Nephron progenitor cell (in vitro differentiated cells): ENCODE measurements at regions not wholly inside any gene's neighbourhood (a gene's known extent, or its start where the extent isn't known, plus 50 kb on each side); places are given as distances from the start of the nearest gene placed in this dataset.

Experiments used
- DNase-seq: peaks from one replicate; pipeline ENCODE4 v3.0.0; 2021
- H3K27ac Mint-ChIP-seq: 2 replicates; pipeline ENCODE4 v1.8.0; 2021; ENCODE audit warnings: mild to moderate bottlenecking, moderate library complexity, mixed read lengths
- H3K27me3 Mint-ChIP-seq: 2 replicates; pipeline ENCODE4 v1.8.0; 2021; ENCODE audit warnings: mild to moderate bottlenecking, low read depth, mixed read lengths; ENCODE audit not compliant: poor library complexity
- H3K36me3 Mint-ChIP-seq: 2 replicates; pipeline ENCODE4 v1.8.0; 2021; ENCODE audit warnings: low read depth, mixed read lengths
- H3K4me1 Mint-ChIP-seq: 2 replicates; pipeline ENCODE4 v1.8.0; 2021; ENCODE audit warnings: mixed read lengths
- H3K4me3 Mint-ChIP-seq: 2 replicates; pipeline ENCODE4 v1.8.0; 2021; ENCODE audit warnings: mild to moderate bottlenecking, moderate library complexity, mixed read lengths
- H3K9me3 Mint-ChIP-seq: 2 replicates; pipeline ENCODE4 v1.8.0; 2021; ENCODE audit warnings: mild to moderate bottlenecking, moderate library complexity, mixed read lengths
- CTCF ChIP-seq: fragments of 200-600 bp; sonication (generic); IDR thresholded peaks from 2 replicates; pipeline ENCODE4 v1.5.0; 2021; ENCODE audit warnings: antibody characterized with exemption

GRCh38 chr22:34293324-34293723, 373.0 kb upstream of the LARGE1 start:
- Mint-ChIP-seq H3K4me1 (no peaks in the 10 kb centered on the region), H3K27ac (no peak overlapping the region), H3K27me3 (peaks cover 9% of the 10 kb centered on the region), H3K9me3 (no peaks in the 10 kb centered on the region), H3K36me3 (no peaks in the 10 kb centered on the region), H3K4me3 (no peak overlapping the region)
- DNase-seq, result no peak
- no peak for TF ChIP-seq CTCF

DNA sequence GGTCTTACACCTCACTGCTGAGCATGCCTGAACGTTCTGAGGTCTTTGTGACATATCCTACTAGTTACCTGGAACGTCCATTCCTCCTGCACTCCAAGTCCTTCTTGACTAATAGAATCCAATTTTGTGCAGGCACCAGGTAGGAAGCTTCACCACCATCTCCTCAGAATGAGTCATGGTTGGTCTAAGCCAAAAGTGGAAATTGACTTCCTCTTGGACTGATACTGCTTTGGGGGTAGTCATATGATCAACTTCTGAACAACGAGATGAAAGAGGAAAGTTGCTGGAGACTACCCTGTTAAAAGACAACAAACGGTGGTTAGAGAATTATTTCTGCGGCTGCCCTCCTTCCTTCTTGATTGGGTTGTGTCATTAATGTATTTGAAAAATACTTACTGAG, 374.2 kb upstream of the LARGE1 start:
- Mint-ChIP-seq H3K27ac (no peak overlapping the region), H3K36me3 (no peaks in the 10 kb centered on the region), H3K4me1 (no peaks in the 10 kb centered on the region), H3K9me3 (no peaks in the 10 kb centered on the region), H3K27me3 (peaks cover 6% of the 10 kb centered on the region), H3K4me3 (no peak overlapping the region)
- no peak for DNase-seq
- no peak for TF ChIP-seq CTCF

GRCh38 chr22:34294986-34295385, 374.7 kb upstream of the LARGE1 start:
- peaks cover 6% of the 10 kb centered on the region for H3K27me3 Mint-ChIP-seq

GRCh38 chr22:34296461-34296860, 376.2 kb upstream of the LARGE1 start:
- no peak overlapping the region for H3K27ac Mint-ChIP-seq
- no peaks in the 10 kb centered on the region for H3K9me3 Mint-ChIP-seq
- H3K4me1 Mint-ChIP-seq, result no peaks in the 10 kb centered on the region
- H3K4me3 Mint-ChIP-seq, result no peak overlapping the region
- peaks cover 6% of the 10 kb centered on the region for H3K27me3 Mint-ChIP-seq
- H3K36me3 Mint-ChIP-seq, result no peaks in the 10 kb centered on the region
- no peak for DNase-seq
- no peak for TF ChIP-seq CTCF

More at GRCh38 chr22:34294986-34295385, 374.7 kb upstream of the LARGE1 start:
- TF ChIP-seq CTCF, result no peak
- no peak overlapping the region for H3K27ac Mint-ChIP-seq
- no peaks in the 10 kb centered on the region for H3K36me3 Mint-ChIP-seq
- no peaks in the 10 kb centered on the region for H3K4me1 Mint-ChIP-seq
- no peak overlapping the region for H3K4me3 Mint-ChIP-seq
- H3K9me3 Mint-ChIP-seq, result no peaks in the 10 kb centered on the region
- no peak for DNase-seq

DNA sequence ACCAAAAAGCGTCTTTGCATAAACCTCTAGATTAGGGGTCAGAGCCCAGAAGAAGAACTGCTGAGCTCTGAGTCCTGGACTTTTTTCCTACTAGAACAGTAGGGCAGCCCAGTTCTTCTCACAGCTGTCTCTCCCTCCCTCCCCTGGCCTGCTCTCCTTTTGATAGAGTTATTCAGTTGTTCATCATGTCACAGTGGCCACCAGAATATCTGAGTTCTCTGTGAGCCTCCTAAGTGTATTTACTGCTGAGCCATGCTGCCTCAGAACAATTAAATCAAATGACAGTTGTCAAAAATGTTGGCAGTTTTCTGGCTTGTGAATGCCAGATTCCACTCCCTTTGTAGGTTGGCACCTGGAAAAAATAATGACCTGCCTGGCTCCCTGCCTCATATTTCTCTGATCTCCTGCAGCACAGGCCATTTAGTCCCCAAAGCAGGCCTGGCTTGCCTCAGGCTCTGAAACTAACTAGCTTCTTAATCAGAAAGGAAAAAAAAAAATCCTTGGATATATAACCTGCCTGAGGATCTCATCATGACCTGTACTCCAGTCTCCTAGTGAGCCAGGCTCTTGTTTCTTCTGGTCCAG, 377.4 kb upstream of the LARGE1 start:
- no peak for DNase-seq
- H3K9me3 Mint-ChIP-seq, result no peaks in the 10 kb centered on the region

More for the DNA sequence above, 377.4 kb upstream of the LARGE1 start:
- Mint-ChIP-seq H3K4me1 (no peaks in the 10 kb centered on the region), H3K36me3 (no peaks in the 10 kb centered on the region), H3K4me3 (no peak overlapping the region), H3K27me3 (peaks cover 12% of the 10 kb centered on the region), H3K27ac (no peak overlapping the region)
- TF ChIP-seq CTCF, result no peak
